ENCODE measurements at regions not wholly inside any gene's neighbourhood (a gene's known extent, or its start where the extent isn't known, plus 50 kb on each side); places are given as distances from the start of the nearest gene placed in this dataset.
A peak's percentile ranks its signal among the peaks of the same experiment; 100 is the strongest.

DNA sequence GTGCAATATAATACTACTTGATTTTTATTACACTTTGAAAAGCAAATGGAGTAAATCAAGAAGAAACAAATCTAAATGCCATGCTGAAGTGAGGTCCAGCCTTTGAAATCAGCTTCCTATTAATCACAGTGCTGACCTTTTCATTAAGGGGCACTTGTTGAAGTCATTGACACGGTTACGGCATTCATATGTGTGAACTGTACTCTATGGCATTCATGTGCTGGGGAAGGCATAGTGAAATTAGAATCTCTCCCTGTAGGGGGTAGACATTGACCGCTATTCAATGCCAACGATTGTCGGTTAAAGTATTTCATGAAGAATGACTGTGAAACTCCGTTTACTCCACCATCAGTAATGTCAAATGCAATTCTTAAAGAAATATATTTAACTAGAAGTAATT is 296.1 kb upstream of the SEMA3A start:
- no peak overlapping the region for H3K4me3 Mint-ChIP-seq
- H3K4me1 Mint-ChIP-seq = peaks cover 5% of the 10 kb centered on the region
- no peak for DNase-seq
- TF ChIP-seq, protein P1, sequence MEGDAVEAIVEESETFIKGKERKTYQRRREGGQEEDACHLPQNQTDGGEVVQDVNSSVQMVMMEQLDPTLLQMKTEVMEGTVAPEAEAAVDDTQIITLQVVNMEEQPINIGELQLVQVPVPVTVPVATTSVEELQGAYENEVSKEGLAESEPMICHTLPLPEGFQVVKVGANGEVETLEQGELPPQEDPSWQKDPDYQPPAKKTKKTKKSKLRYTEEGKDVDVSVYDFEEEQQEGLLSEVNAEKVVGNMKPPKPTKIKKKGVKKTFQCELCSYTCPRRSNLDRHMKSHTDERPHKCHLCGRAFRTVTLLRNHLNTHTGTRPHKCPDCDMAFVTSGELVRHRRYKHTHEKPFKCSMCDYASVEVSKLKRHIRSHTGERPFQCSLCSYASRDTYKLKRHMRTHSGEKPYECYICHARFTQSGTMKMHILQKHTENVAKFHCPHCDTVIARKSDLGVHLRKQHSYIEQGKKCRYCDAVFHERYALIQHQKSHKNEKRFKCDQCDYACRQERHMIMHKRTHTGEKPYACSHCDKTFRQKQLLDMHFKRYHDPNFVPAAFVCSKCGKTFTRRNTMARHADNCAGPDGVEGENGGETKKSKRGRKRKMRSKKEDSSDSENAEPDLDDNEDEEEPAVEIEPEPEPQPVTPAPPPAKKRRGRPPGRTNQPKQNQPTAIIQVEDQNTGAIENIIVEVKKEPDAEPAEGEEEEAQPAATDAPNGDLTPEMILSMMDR (IDR thresholded peaks at IDR 0.05) = no peak
- no peaks in the 10 kb centered on the region for H3K9me3 Mint-ChIP-seq
- no peak overlapping the region for H3K27ac Mint-ChIP-seq
- no peaks in the 10 kb centered on the region for H3K27me3 Mint-ChIP-seq (ENCODE audit: low read depth, poor library complexity)
- no peaks in the 10 kb centered on the region for H3K36me3 Mint-ChIP-seq (ENCODE audit: low read depth)

DNA sequence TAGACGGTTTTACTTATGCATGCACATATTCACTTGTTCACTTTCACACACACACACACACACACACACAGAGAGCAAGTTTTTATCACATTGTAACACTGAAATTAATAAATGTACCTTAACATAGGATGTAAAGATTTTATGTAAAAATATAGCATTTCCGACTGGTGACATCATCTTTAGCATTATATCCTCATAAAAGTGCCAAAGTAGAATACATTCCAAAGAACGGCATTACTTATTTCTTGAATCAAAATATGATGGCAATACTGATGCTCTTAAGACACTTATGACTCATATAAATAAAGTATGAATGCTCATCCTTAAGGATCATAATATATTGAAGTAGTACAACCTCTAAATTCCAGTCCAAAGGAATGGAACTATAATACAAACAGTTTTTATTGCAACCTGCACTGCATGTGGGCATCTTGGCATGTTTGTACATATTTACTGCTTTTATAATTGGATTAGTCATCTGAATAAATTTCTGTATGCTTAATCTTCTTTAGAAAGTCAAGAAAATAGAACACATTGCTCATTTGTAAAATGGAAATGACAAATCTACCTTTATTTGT is 290.0 kb upstream of the SEMA3A start:
- no peak overlapping the region for H3K4me3 Mint-ChIP-seq
- no peaks in the 10 kb centered on the region for H3K9me3 Mint-ChIP-seq
- H3K4me1 Mint-ChIP-seq = peaks cover 10% of the 10 kb centered on the region
- H3K27ac Mint-ChIP-seq = no peak overlapping the region
- DNase-seq = no peak
- H3K27me3 Mint-ChIP-seq (ENCODE audit: low read depth, poor library complexity) = no peaks in the 10 kb centered on the region
- TF ChIP-seq, protein P1 (IDR thresholded peaks at IDR 0.05) = no peak
- H3K36me3 Mint-ChIP-seq (ENCODE audit: low read depth) = no peaks in the 10 kb centered on the region

DNA sequence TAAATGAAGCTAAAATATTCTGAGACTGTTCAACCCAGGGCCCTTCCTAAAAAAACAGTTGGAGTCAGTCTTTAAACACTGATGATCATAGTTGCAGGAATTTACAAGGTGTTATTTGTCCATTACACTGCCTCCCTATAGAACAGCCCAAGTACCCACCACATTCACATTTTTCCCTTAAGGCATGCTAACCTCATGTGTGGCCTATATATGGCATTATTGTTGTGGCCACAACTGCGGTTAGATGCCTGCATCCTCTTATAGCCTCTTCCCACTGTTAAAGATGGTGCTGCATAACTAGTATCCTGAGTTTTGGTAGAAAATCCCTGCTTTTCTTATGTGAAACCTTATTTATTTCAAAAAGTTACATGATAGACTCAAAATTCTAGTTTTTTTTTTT is 287.9 kb upstream of the SEMA3A start:
- H3K36me3 Mint-ChIP-seq (ENCODE audit: low read depth) = no peaks in the 10 kb centered on the region
- H3K4me3 Mint-ChIP-seq = no peak overlapping the region
- TF ChIP-seq, protein P1 (IDR thresholded peaks at IDR 0.05) = no peak
- H3K9me3 Mint-ChIP-seq = no peaks in the 10 kb centered on the region
- no peak for DNase-seq
- H3K27me3 Mint-ChIP-seq (ENCODE audit: low read depth, poor library complexity) = no peaks in the 10 kb centered on the region
- H3K4me1 Mint-ChIP-seq = peaks cover 28% of the 10 kb centered on the region
- no peak overlapping the region for H3K27ac Mint-ChIP-seq

DNA sequence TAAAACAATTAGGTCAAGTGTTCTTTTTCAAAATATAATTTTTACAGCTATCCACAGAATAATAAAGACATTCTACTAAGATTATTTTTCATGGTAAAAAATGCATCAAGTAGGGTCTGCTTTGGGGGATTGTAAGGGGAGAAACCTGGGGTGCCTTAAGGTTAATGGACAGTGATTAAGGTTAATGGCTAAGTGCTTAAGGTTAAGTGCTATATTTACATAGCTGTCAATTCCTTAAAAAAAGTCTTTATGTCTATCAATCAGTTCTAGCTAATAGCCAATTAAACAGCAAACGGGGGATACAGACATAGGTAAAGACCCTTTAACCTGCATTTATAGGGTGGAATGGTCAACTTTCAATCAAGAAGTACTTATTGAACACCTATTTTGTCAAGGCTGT is 284.5 kb upstream of the SEMA3A start:
- no peak overlapping the region for H3K4me3 Mint-ChIP-seq
- no peak for DNase-seq
- no peak overlapping the region for H3K27ac Mint-ChIP-seq
- peaks cover 8% of the 10 kb centered on the region for H3K27me3 Mint-ChIP-seq (ENCODE audit: low read depth, poor library complexity)
- peaks cover 43% of the 10 kb centered on the region for H3K4me1 Mint-ChIP-seq
- H3K9me3 Mint-ChIP-seq = no peaks in the 10 kb centered on the region
- no peaks in the 10 kb centered on the region for H3K36me3 Mint-ChIP-seq (ENCODE audit: low read depth)
- TF ChIP-seq, protein P1 (IDR thresholded peaks at IDR 0.05) = no peak

DNA sequence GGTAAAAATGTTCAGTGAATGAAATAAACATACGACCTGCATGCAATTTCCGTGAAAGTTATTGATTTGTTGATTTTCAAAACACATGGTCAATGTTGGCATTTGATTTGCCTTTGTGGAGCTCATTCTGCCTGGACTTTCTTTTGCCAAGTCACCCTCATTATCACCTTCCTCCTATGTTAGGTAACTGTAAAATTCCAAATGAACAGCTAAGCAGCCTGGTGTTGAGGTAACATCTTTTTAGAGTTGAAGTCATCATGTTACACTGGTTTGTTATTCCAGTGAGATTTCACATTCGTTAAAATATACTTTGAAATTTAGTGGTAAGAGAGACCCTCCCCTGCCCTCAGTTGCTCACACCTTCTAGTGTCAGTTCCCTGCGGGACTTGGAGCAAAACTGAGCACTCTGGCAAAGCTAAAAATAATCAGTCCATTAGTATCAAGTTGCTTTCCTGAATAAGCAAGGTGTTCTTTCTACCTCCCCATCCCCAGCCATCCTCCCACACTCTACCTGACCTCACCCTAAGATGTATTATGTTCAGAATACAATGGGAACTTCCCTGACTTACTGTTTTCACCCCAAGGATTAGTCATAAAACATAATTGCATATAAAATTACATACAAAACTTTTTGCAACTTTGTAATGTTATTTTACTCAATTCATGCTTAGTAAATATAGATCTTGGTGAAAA is 283.3 kb upstream of the SEMA3A start:
- TF ChIP-seq, protein P1 (IDR thresholded peaks at IDR 0.05) = no peak
- Mint-ChIP-seq H3K36me3 (ENCODE audit: low read depth) (no peaks in the 10 kb centered on the region), H3K9me3 (no peaks in the 10 kb centered on the region), H3K4me3 (no peak overlapping the region), H3K4me1 (peaks cover 47% of the 10 kb centered on the region), H3K27me3 (ENCODE audit: low read depth, poor library complexity) (peaks cover 8% of the 10 kb centered on the region), H3K27ac (no peak overlapping the region)
- no peak for DNase-seq

DNA sequence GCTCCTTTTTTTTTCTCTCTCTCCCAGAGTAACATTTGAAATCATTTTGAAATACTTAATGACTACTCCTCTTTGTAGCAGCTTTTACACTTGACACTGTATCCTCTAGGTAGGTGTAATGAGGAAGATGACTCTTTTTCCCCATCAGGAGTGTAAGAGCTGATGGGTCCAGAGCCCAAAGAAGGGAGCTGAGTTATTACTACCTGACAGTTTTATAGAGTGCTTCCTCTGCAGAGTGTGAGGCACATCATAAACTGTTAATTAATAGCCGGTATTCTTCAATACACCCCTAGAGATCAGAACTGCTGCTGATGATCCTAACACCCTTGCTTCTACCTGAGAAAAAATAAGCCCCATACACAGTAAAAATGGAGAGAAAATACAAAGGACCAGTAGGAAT is 279.8 kb upstream of the SEMA3A start:
- no peaks in the 10 kb centered on the region for H3K9me3 Mint-ChIP-seq
- TF ChIP-seq, protein P1 (IDR thresholded peaks at IDR 0.05) = no peak
- DNase-seq = no peak
- H3K4me1 Mint-ChIP-seq = peaks cover 35% of the 10 kb centered on the region
- peak overlapping the region; percentile 7 for H3K27ac Mint-ChIP-seq
- no peaks in the 10 kb centered on the region for H3K36me3 Mint-ChIP-seq (ENCODE audit: low read depth)
- no peak overlapping the region for H3K4me3 Mint-ChIP-seq
- peaks cover 8% of the 10 kb centered on the region for H3K27me3 Mint-ChIP-seq (ENCODE audit: low read depth, poor library complexity)

Measured in nephron progenitor cell (in vitro differentiated cells).